Right atrium auricular region (tissue), 2 donors: ENCODE measurements at regions not wholly inside any gene's neighbourhood (a gene's known extent, or its start where the extent isn't known, plus 50 kb on each side); places are given as distances from the start of the nearest gene placed in this dataset.

Experiments
- DNase-seq: peaks from one replicate; pipeline ENCODE4 v3.0.0-alpha.2; 2019; ENCODE audit warnings: low spot score
- H3K27ac ChIP-seq, 2 donors: fragments of 200-600 bp; sonication (generic); 1 replicate in 1 of 2; 2 replicates in 1 of 2; pipeline ENCODE4 v1.5.1; 2016 to 2019
- H3K27me3 ChIP-seq, 2 donors: fragments of 200-600 bp; sonication (generic); one replicate each; pipeline versions ENCODE4 v1.5.1 to v1.6.0; 2017 to 2019
- H3K36me3 ChIP-seq: fragments of 200-600 bp; sonication (generic); one replicate; pipeline ENCODE4 v1.5.1; 2016
- H3K4me1 ChIP-seq, 2 donors: fragments of 200-600 bp; sonication (generic); one replicate each; pipeline versions ENCODE4 v1.5.1 to v1.6.0; 2017 to 2019
- H3K4me3 ChIP-seq, 2 donors: fragments of 200-600 bp; sonication (generic); 1 replicate in 1 of 2; 2 replicates in 1 of 2; pipeline ENCODE4 v1.5.1; 2017 to 2019; ENCODE audit warnings: mild to moderate bottlenecking in 1 of 2, moderate library complexity in 1 of 2
- H3K9me3 ChIP-seq, 2 donors: fragments of 200-600 bp; sonication (generic); one replicate each; pipeline ENCODE4 v1.5.1; 2019
- TF ChIP-seq, protein P1 (sequence below), 2 donors: fragments of 200-600 bp; sonication (generic); IDR thresholded peaks; one replicate each; pipeline ENCODE4 v1.5.1; 2019; ENCODE audit warnings: antibody characterized with exemption in 2 of 2

DNA sequence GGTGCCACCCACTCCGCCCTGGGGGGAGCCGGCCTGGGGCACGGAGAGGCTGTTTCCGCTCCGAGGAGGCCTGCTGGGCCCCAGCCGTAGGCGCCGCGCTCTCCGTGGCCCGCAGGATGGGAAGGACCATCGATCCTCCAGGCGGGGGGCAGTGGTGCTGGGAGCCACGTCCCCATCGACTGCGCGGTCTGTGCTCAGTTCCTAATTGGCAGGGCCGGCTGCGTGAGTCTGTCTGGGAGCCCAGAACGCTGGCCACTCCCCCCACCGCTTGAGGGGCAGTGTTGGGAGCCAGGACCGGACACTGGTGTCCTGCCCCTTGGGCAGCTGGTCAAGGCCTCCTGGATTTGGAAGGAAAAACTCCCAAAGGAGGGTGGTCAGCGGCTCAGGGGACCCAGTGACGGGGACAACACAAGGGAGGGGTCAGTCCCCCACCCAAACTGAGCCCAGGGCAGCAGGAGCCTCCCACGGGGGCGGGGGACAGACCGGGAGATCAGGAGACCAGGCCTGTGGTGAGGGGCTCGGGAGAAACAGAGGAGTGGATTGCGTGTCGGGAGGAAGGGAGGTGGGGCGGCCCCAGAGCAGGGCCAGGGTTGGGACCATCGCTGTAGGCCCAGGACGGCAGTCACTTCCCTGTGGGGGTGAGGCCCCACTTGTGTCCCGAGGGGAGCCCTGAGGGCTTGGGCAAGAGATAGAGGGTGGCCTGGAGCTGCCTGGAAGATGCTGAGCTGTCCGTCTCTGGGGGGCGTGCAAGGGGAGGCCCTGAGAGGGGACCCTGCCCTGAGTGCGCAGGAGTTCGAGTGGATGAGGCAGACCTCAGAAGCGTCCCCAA, 89.0 kb downstream of the UNCX start:
- H3K27me3 ChIP-seq = no peaks in the 10 kb centered on the region

DNA sequence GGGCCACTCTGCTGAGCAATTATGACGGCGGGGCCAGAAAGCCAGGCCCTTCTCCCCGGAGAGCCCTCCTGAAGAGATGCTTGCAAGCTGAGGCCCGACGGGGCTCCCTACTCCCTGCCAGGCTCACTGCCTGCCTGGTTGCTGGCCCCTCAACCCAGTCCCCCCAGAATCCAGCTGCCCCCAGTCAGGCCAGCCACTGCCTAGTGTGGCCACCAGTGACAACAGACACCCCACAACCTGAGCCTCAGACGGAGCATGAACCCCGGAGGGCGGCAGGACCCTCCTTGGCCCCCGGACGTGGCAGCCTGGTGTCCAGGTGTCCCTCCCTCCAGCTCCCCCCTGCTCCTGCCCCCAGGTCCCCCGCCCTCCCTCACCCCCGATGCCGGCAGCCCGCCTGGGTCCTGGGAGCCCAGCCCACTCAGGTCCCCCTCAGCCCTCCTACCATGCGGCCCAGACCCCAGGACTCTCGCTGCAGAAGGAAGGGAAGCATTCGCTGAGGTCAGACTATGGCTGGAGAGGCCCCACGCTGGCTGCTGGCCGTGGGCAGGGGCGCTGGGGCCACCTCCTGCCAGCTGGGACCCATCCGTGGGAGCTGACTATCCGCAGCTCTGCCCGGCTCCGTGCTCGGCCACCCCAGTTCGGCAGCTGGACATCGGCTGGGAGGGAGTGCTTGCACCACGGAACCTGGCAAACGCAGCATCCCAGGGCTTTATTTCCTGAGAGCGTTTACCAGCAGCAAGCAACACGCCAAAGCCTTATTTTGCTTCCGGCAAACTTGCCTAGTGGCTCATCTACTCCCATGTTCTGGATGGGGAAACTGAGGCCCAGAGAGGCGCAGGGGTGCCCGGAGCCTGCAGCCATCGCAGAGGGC, 89.8 kb downstream of the UNCX start:
- Histone ChIP-seq H3K27me3 (no peaks in the 10 kb centered on the region), H3K27ac (no peak overlapping the region), H3K36me3 (no peaks in the 10 kb centered on the region), H3K9me3 (no peaks in the 10 kb centered on the region), H3K4me3 (no peak overlapping the region), H3K4me1 (no peaks in the 10 kb centered on the region)
- DNase-seq = no peak
- TF ChIP-seq, protein P1, sequence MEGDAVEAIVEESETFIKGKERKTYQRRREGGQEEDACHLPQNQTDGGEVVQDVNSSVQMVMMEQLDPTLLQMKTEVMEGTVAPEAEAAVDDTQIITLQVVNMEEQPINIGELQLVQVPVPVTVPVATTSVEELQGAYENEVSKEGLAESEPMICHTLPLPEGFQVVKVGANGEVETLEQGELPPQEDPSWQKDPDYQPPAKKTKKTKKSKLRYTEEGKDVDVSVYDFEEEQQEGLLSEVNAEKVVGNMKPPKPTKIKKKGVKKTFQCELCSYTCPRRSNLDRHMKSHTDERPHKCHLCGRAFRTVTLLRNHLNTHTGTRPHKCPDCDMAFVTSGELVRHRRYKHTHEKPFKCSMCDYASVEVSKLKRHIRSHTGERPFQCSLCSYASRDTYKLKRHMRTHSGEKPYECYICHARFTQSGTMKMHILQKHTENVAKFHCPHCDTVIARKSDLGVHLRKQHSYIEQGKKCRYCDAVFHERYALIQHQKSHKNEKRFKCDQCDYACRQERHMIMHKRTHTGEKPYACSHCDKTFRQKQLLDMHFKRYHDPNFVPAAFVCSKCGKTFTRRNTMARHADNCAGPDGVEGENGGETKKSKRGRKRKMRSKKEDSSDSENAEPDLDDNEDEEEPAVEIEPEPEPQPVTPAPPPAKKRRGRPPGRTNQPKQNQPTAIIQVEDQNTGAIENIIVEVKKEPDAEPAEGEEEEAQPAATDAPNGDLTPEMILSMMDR (IDR thresholded peaks at IDR 0.05) = no peak

More for the DNA sequence above, 89.0 kb downstream of the UNCX start:
- Histone ChIP-seq H3K27ac (no peak overlapping the region), H3K4me1 (no peaks in the 10 kb centered on the region), H3K4me3 (no peak overlapping the region), H3K36me3 (no peaks in the 10 kb centered on the region), H3K9me3 (no peaks in the 10 kb centered on the region)
- TF ChIP-seq, protein P1 (IDR thresholded peaks at IDR 0.05) = no peak
- no peak for DNase-seq

DNA sequence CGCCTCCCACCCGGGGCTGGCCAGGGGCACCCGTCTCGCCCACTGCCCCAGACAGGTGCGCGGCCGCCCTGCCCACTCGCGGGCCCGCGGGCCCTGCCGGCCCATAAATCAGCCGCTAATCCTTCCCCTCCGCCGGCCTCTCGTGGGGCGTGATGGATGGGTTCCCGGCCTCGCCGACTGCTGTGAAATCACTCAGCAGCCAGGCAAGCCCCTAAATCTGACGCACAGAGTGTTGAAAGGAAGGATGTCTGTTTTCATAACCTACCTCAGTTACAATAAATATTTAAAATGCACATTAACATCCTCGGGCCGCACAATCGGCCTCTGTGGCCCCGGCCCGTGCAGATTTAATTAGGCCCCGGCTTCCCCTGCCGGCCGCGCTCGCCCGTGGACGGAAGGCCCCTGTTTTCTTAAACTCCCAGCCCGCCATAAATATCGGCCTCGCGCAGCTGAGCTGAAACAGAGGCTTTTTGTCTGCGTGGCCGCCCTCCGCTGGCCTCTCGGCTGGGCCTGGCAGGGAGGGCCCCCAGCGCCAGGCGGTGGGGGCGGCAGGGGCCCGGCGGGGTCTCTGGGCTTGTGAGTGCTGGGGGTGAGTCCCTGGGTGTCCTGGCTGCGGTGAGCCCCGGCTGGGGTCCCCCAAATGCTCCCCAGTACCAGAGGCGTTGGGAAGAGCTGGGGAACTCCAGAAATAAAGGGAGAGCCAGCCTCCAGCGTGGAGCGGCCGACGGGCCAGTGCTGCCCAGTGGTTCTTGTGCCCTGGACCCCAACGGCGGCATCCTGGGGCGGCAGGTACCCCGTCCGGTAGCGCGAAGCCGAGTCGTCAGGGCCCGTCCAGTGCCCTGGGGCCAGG, 90.7 kb downstream of the UNCX start:
- Histone ChIP-seq H3K9me3 (no peaks in the 10 kb centered on the region), H3K36me3 (no peaks in the 10 kb centered on the region), H3K27me3 (no peaks in the 10 kb centered on the region), H3K4me1 (no peaks in the 10 kb centered on the region), H3K4me3 (no peak overlapping the region), H3K27ac (no peak overlapping the region)
- TF ChIP-seq, protein P1 (IDR thresholded peaks at IDR 0.05) = no peak
- DNase-seq = no peak

DNA sequence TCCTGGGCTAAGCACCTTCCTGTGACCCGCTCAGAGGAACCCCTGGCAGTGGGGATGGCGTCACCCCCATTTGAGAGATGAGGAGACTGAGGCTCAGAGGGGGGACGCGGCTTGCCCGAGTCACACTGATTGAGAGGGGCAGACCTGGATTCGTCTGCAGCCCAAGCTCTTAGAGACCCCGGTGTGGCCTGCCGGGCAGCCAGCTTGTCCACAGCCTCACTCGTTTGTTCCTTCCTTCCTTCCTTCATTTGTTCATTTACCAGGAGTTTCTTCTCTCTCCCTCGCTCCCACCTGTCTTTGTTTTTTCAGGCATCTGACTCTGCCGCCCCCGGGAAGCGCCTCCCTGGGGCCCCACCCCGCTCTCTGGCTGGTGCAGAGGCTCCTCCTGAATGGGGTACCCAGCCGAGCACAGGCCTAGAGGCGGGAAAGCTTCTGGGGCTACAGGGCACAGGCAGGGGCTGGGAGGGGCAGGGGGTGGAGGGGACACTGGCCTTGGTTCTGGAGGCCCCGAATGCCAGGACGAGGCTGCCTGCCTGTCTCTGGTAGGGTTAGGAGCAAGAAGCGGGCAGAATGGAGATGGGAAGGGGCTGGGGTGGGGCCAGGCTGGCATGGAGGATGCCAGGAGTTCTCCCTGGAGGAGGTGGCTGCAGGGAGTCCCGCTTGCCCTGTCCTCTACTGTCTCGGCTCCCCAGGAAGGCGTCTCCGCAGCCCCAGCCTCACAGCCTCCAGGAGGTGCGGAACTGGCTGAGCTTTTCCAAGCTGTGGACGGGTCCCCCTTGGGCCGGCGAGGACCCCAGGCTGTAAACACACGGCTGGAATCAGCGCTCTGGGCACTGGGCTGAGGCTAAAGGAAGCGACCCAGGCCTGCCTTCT, 91.6 kb downstream of the UNCX start:
- Histone ChIP-seq H3K27me3 (no peaks in the 10 kb centered on the region), H3K4me1 (no peaks in the 10 kb centered on the region), H3K36me3 (no peaks in the 10 kb centered on the region), H3K9me3 (no peaks in the 10 kb centered on the region), H3K27ac (no peak overlapping the region), H3K4me3 (no peak overlapping the region)
- TF ChIP-seq, protein P1 (IDR thresholded peaks at IDR 0.05) = no peak
- no peak for DNase-seq

DNA sequence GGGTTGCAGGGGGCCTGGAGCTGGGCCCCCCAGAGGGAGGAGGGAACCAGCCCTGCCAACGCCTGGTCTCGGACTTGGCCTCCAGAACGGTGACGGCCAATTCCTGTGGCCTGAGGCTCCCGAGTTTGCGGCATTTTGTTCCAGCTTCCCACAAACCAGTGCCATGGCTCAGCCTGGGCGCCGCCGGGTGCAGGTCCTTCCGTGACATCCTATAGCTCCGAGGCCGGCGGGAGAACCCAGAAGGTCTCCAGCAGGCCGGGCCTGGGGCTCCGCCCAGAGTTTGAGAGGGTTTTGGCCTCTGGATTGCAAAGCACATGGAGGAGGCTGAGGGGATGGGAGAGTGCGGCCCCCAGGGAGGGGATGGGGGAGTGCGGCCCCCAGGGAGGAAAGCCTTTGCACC, 92.6 kb downstream of the UNCX start:
- H3K27ac ChIP-seq = no peak overlapping the region
- no peaks in the 10 kb centered on the region for H3K36me3 ChIP-seq
- H3K4me3 ChIP-seq = no peak overlapping the region
- TF ChIP-seq, protein P1 (IDR thresholded peaks at IDR 0.05) = no peak
- H3K4me1 ChIP-seq = no peaks in the 10 kb centered on the region
- no peaks in the 10 kb centered on the region for H3K27me3 ChIP-seq
- DNase-seq = no peak
- H3K9me3 ChIP-seq = no peaks in the 10 kb centered on the region
